ENCODE measurements at regions not wholly inside any gene's neighbourhood (a gene's known extent, or its start where the extent isn't known, plus 50 kb on each side); places are given as distances from the start of the nearest gene placed in this dataset.

GRCh38 chr11:109554951-109555350, 133.0 kb downstream of the C11orf87 start:
- DNase-seq, result no peak

GRCh38 chr11:109564241-109564640, 142.3 kb downstream of the C11orf87 start:
- no peak for DNase-seq

- DNase-seq, result no peak
Observed at GRCh38 chr11:109582470-109582869, 160.5 kb downstream of the C11orf87 start.

GRCh38 chr11:109584001-109584972, 162.3 kb downstream of the C11orf87 start:
- DNase-seq, result no peak

- DNase-seq, result no peak
Observed at GRCh38 chr11:109586789-109587188, 164.8 kb downstream of the C11orf87 start.

- DNase-seq, result peak in 1 of 2 experiments; percentile 20
Observed at GRCh38 chr11:109590782-109591181, 168.8 kb downstream of the C11orf87 start.

- no peak for DNase-seq
Observed at GRCh38 chr11:109597336-109597735, 175.3 kb downstream of the C11orf87 start.

GRCh38 chr11:109604481-109605400, 182.8 kb downstream of the C11orf87 start:
- DNase-seq, result no peak

GRCh38 chr11:109606256-109606655, 184.3 kb downstream of the C11orf87 start:
- no peak for DNase-seq

GRCh38 chr11:109609454-109610185, 187.6 kb downstream of the C11orf87 start:
- no peak for DNase-seq

GRCh38 chr11:109612496-109612895, 190.5 kb downstream of the C11orf87 start:
- no peak for DNase-seq

- DNase-seq, result no peak
Observed at GRCh38 chr11:109619498-109619897, 197.5 kb downstream of the C11orf87 start.

GRCh38 chr11:109629734-109630133, 207.7 kb downstream of the C11orf87 start:
- DNase-seq, result no peak

- DNase-seq, result no peak
Observed at GRCh38 chr11:109641549-109641948, 219.6 kb downstream of the C11orf87 start.

- peak; percentile 90 to 95 for DNase-seq
Observed at GRCh38 chr11:109644152-109644551, 222.2 kb downstream of the C11orf87 start.

GRCh38 chr11:109648804-109649203, 226.8 kb downstream of the C11orf87 start:
- DNase-seq, result no peak

GRCh38 chr11:109654091-109654490, 232.1 kb downstream of the C11orf87 start:
- no peak for DNase-seq

- DNase-seq, result no peak
Observed at GRCh38 chr11:109658190-109658589, 236.2 kb downstream of the C11orf87 start.

- no peak for DNase-seq
Observed at GRCh38 chr11:109667719-109668118, 245.7 kb downstream of the C11orf87 start.

- no peak for DNase-seq
Observed at GRCh38 chr11:109668973-109669634, 247.1 kb downstream of the C11orf87 start.

GRCh38 chr11:109677231-109677630, 255.2 kb downstream of the C11orf87 start:
- no peak for DNase-seq

GRCh38 chr11:109677876-109678275, 255.9 kb downstream of the C11orf87 start:
- no peak for DNase-seq
